HEK293 (cell line): ENCODE measurements at regions not wholly inside any gene's neighbourhood (a gene's known extent, or its start where the extent isn't known, plus 50 kb on each side); places are given as distances from the start of the nearest gene placed in this dataset.

Experiments used
- CTCF ChIA-PET: fragments of 350-600 bp; formaldehyde crosslinking; extraction: SDS; loops from one replicate; lab custom pipeline; 2021; ENCODE audit warnings: antibody characterized with exemption; lab: Yijun Ruan, JAX
- POLR2A ChIA-PET: fragments of 300-600 bp; formaldehyde crosslinking; extraction: SDS; loops from one replicate; lab custom pipeline; 2020; ENCODE audit warnings: antibody characterized with exemption, inconsistent platforms; lab: Yijun Ruan, JAX
- H3K27ac ChIP-seq: fragments of 200-500 bp; sonication (Bioruptor generic); 2 replicates; pipeline ENCODE4 v1.5.1; 2014; ENCODE audit warnings: low read depth, low read length, control low read depth, inconsistent platforms; ENCODE audit errors: extremely low read depth
- H3K36me3 ChIP-seq, 2 experiments: fragments of 200-500 bp in 1 of 2; sonication (Bioruptor generic) in 1 of 2; 1 replicate in 1 of 2; 2 replicates in 1 of 2; pipeline ENCODE4 v1.5.1; 2014 to 2017; ENCODE audit warnings: inconsistent platforms in 2 of 2, low read length in 2 of 2; ENCODE audit not compliant: control insufficient read depth in 2 of 2, insufficient read depth in 1 of 2
- H3K4me1 ChIP-seq: fragments of 200-500 bp; sonication (Bioruptor generic); 2 replicates; pipeline ENCODE4 v1.5.1; 2014; ENCODE audit warnings: mild to moderate bottlenecking, low read length, inconsistent platforms; ENCODE audit not compliant: control insufficient read depth, insufficient read depth
- H3K4me3 ChIP-seq: 2 replicates; pipeline ENCODE4 v1.5.1; 2011; ENCODE audit warnings: low read depth, mild to moderate bottlenecking, control low read depth, low read length, moderate library complexity
- H3K9me3 ChIP-seq: fragments of 200-500 bp; sonication (Bioruptor generic); 2 replicates; pipeline ENCODE4 v1.5.1; 2014; ENCODE audit warnings: low read depth, low read length, inconsistent platforms; ENCODE audit not compliant: control insufficient read depth, insufficient read depth
- FEZF1 ChIP-seq: fragments of 450-650 bp; formaldehyde crosslinking; IDR thresholded peaks from 2 replicates; pipeline ENCODE4 v1.5.1; 2016; ENCODE audit warnings: missing biosample characterization, missing genetic modification characterization
- MYNN ChIP-seq: fragments of 450-650 bp; formaldehyde crosslinking; IDR thresholded peaks from 2 replicates; pipeline ENCODE4 v1.5.1; 2016; ENCODE audit warnings: missing biosample characterization, missing genetic modification characterization, borderline replicate concordance
- TCF7L2 ChIP-seq: IDR thresholded peaks from 2 replicates; pipeline ENCODE4 v1.6.1; 2011; ENCODE audit warnings: low read depth, mild to moderate bottlenecking, inconsistent platforms, low read length, moderate library complexity, borderline replicate concordance
- ZFP37 ChIP-seq: fragments of 450-650 bp; formaldehyde crosslinking; IDR thresholded peaks from 2 replicates; pipeline ENCODE4 v1.5.1; 2016; ENCODE audit warnings: missing biosample characterization, missing genetic modification characterization
- ZIC2 ChIP-seq: fragments of 450-650 bp; formaldehyde crosslinking; IDR thresholded peaks from 2 replicates; pipeline ENCODE4 v1.5.1; 2016; ENCODE audit warnings: missing biosample characterization, missing genetic modification characterization
- ZNF121 ChIP-seq: fragments of 450-650 bp; formaldehyde crosslinking; IDR thresholded peaks from 2 replicates; pipeline ENCODE4 v1.5.1; 2016; ENCODE audit warnings: missing biosample characterization, missing genetic modification characterization
- ZNF155 ChIP-seq: fragments of 450-650 bp; formaldehyde crosslinking; IDR thresholded peaks from 2 replicates; pipeline ENCODE4 v1.5.1; 2016; ENCODE audit warnings: missing biosample characterization, missing genetic modification characterization
- ZNF157 ChIP-seq: fragments of 450-650 bp; formaldehyde crosslinking; IDR thresholded peaks from 2 replicates; pipeline ENCODE4 v1.5.1; 2016; ENCODE audit warnings: missing biosample characterization, missing genetic modification characterization
- ZNF37A ChIP-seq: fragments of 450-650 bp; IDR thresholded peaks from 2 replicates; pipeline ENCODE4 v1.5.1; 2018; ENCODE audit warnings: missing biosample characterization, missing genetic modification characterization
- ZNF544 ChIP-seq: fragments of 450-650 bp; formaldehyde crosslinking; IDR thresholded peaks from 2 replicates; pipeline ENCODE4 v1.5.0; 2017; ENCODE audit warnings: missing biosample characterization, missing genetic modification characterization
- ZNF654 ChIP-seq: fragments of 450-650 bp; formaldehyde crosslinking; IDR thresholded peaks from 2 replicates; pipeline ENCODE4 v1.5.1; 2016; ENCODE audit warnings: low read depth, missing biosample characterization, missing genetic modification characterization
- ZNF701 ChIP-seq: fragments of 450-650 bp; formaldehyde crosslinking; IDR thresholded peaks from 2 replicates; pipeline ENCODE4 v1.5.1; 2016; ENCODE audit warnings: missing biosample characterization, missing genetic modification characterization
- ZNF776 ChIP-seq: fragments of 450-650 bp; formaldehyde crosslinking; IDR thresholded peaks from 2 replicates; pipeline ENCODE4 v1.5.0; 2017; ENCODE audit warnings: missing biosample characterization, missing genetic modification characterization, borderline replicate concordance
- TF ChIP-seq, protein P1 (sequence below): fragments of 450-650 bp; formaldehyde crosslinking; IDR thresholded peaks from 2 replicates; pipeline ENCODE4 v1.5.1; 2017; ENCODE audit warnings: missing biosample characterization, missing genetic modification characterization
- TF ChIP-seq, protein P2 (sequence below): fragments of 450-650 bp; formaldehyde crosslinking; IDR thresholded peaks from 2 replicates; pipeline ENCODE4 v1.5.1; 2016; ENCODE audit warnings: missing biosample characterization, missing genetic modification characterization
- TF ChIP-seq, protein P3 (sequence below): fragments of 450-650 bp; formaldehyde crosslinking; IDR thresholded peaks from 2 replicates; pipeline ENCODE4 v1.5.1; 2016; ENCODE audit warnings: missing biosample characterization, missing genetic modification characterization, borderline replicate concordance
- TF ChIP-seq, protein P4 (sequence below): fragments of 450-650 bp; formaldehyde crosslinking; IDR thresholded peaks from 2 replicates; pipeline ENCODE4 v1.5.1; 2016; ENCODE audit warnings: missing biosample characterization, missing genetic modification characterization
- TF ChIP-seq, protein P5 (sequence below): fragments of 450-650 bp; formaldehyde crosslinking; optimal IDR thresholded peaks from 2 replicates; pipeline ENCODE3; 2016; ENCODE audit warnings: missing biosample characterization, mild to moderate bottlenecking, missing genetic modification characterization
- TF ChIP-seq, protein P6 (sequence below): fragments of 450-650 bp; formaldehyde crosslinking; IDR thresholded peaks from 2 replicates; pipeline ENCODE4 v1.5.1; 2016; ENCODE audit warnings: missing biosample characterization, missing genetic modification characterization

DNA sequence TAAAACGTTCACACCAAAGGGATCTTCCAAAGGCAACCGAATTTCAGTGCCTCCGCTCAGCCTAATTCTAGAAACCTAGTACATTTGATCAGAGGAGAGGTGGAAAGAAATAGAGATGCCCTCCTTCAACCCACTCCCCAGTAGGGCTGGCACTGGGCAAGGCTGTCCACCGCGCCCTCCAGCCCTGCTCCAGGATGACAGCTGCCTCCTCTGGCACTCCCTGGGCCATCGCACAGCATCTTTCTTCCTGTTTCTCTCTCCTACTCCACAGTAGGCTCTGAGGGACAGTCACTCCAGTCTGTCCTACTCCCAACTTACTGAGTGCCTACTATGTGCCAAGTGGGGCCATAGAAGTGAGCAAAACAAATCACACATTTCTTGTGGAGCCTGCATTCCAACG lies 226.2 kb downstream of the SKIDA1 start:
- Histone ChIP-seq H3K27ac (no peak overlapping the region), H3K9me3 (no peaks in the 10 kb centered on the region), H3K36me3 (no peaks in the 10 kb centered on the region), H3K4me3 (no peak overlapping the region), H3K4me1 (peaks cover 8% of the 10 kb centered on the region)
- ChIA-PET POLR2A (no interaction called here), CTCF (no interaction called here)
- TF ChIP-seq ZFP37, result no peak
- no peak for TF ChIP-seq ZNF654 (tag by site-specific recombination)
- TF ChIP-seq ZNF701 (tag by site-specific recombination), result no peak
- TF ChIP-seq ZNF37A (tag by site-specific recombination), result no peak

DNA sequence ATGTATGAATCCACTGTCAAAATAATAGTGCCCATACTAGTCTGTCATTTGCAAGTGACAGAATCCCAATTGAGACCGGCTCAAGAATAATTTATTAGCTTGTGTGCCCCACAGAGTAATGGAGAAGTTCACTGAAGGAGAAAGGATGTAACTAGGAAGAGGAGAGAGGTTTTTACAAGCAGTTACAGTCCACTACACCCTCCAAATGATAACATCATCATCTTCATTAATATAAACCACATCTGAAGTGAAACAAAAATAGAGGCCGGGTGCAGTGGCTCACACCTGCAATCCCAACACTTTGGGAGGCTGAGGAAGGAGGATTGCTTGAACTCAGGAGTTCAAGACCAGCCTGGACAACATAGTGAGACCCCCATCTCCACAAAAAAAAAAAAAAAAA lies 226.8 kb downstream of the SKIDA1 start:
- no peak for TF ChIP-seq ZNF157 (tag by site-specific recombination)
- 0 out of 2 replicates have a peak, but pooled peaks have one; percentile 36 for TF ChIP-seq ZNF121 (tag by site-specific recombination)
- TF ChIP-seq, protein P1, sequence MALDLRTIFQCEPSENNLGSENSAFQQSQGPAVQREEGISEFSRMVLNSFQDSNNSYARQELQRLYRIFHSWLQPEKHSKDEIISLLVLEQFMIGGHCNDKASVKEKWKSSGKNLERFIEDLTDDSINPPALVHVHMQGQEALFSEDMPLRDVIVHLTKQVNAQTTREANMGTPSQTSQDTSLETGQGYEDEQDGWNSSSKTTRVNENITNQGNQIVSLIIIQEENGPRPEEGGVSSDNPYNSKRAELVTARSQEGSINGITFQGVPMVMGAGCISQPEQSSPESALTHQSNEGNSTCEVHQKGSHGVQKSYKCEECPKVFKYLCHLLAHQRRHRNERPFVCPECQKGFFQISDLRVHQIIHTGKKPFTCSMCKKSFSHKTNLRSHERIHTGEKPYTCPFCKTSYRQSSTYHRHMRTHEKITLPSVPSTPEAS (tag by site-specific recombination), result no peak
- ChIA-PET CTCF (no interaction called here), POLR2A (no interaction called here)
- H3K4me3 ChIP-seq, result no peak overlapping the region
- no peaks in the 10 kb centered on the region for H3K36me3 ChIP-seq
- H3K27ac ChIP-seq, result no peak overlapping the region
- no peaks in the 10 kb centered on the region for H3K9me3 ChIP-seq
- H3K4me1 ChIP-seq, result peaks cover 12% of the 10 kb centered on the region

DNA sequence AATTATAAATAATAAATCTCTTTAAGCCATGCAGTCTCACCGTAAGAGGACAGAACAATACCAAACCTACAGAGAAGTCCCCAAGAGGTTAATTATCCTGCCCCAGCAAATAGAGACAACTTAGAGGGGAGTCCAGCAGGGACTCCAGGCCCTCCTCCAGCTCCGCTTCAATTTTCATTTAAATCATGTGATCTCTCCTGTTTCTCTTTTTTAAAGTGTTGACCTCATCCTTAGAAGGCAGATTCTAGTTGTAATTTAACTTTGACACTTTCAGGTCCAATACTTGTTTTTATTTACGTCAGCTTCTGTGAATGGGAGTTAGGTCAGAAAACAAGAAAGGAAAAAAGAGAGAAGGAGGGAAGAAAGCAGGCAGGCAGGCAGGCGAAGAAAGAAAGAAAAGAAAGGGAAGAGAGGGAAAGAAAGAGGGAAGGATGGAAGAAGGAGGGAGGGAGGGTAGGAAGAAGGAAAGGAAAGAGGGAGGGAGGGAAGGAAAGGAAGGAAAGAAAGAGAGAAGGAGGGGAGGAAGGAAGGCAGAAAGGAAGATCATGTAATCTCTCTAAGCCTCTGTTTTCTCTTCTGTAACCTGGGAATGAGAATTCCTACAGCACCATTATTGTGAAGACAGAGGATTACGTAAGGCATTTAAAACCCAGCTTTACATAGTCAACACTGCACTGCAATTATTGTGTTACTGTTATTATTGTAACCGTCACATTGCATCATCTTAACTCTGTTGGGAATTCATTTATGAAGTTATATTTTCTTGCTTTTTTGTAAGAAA lies 227.7 kb downstream of the SKIDA1 start:
- ChIA-PET POLR2A (no interaction called here), CTCF (interaction anchor here (0.6 kb wide), 1 partner anchor 18 kb away, joined by 3 read pairs; no protein-coding TSS in a partner anchor)
- no peak overlapping the region for H3K27ac ChIP-seq
- H3K4me1 ChIP-seq, result peaks cover 18% of the 10 kb centered on the region
- H3K36me3 ChIP-seq, result no peaks in the 10 kb centered on the region
- H3K9me3 ChIP-seq, result no peaks in the 10 kb centered on the region
- no peak overlapping the region for H3K4me3 ChIP-seq
- TF ChIP-seq MYNN (tag by site-specific recombination), result no peak
- TF ChIP-seq, protein P2, sequence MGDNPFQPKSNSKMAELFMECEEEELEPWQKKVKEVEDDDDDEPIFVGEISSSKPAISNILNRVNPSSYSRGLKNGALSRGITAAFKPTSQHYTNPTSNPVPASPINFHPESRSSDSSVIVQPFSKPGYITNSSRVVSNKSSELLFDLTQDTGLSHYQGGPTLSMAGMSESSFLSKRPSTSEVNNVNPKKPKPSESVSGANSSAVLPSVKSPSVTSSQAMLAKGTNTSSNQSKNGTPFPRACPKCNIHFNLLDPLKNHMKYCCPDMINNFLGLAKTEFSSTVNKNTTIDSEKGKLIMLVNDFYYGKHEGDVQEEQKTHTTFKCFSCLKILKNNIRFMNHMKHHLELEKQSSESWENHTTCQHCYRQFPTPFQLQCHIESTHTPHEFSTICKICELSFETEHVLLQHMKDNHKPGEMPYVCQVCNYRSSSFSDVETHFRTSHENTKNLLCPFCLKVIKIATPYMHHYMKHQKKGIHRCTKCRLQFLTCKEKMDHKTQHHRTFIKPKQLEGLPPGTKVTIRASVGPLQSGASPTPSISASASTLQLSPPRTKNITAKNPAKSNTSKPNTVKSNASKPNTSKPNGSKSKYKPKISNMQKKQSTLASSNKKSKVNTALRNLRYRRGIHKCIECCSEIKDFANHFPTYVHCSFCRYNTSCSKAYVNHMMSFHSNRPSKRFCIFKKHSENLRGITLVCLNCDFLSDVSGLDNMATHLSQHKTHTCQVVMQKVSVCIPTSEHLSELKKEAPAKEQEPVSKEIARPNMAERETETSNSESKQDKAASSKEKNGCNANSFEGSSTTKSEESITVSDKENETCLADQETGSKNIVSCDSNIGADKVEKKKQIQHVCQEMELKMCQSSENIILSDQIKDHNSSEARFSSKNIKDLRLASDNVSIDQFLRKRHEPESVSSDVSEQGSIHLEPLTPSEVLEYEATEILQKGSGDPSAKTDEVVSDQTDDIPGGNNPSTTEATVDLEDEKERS (tag by site-specific recombination), result no peak
- TF ChIP-seq, protein P3, sequence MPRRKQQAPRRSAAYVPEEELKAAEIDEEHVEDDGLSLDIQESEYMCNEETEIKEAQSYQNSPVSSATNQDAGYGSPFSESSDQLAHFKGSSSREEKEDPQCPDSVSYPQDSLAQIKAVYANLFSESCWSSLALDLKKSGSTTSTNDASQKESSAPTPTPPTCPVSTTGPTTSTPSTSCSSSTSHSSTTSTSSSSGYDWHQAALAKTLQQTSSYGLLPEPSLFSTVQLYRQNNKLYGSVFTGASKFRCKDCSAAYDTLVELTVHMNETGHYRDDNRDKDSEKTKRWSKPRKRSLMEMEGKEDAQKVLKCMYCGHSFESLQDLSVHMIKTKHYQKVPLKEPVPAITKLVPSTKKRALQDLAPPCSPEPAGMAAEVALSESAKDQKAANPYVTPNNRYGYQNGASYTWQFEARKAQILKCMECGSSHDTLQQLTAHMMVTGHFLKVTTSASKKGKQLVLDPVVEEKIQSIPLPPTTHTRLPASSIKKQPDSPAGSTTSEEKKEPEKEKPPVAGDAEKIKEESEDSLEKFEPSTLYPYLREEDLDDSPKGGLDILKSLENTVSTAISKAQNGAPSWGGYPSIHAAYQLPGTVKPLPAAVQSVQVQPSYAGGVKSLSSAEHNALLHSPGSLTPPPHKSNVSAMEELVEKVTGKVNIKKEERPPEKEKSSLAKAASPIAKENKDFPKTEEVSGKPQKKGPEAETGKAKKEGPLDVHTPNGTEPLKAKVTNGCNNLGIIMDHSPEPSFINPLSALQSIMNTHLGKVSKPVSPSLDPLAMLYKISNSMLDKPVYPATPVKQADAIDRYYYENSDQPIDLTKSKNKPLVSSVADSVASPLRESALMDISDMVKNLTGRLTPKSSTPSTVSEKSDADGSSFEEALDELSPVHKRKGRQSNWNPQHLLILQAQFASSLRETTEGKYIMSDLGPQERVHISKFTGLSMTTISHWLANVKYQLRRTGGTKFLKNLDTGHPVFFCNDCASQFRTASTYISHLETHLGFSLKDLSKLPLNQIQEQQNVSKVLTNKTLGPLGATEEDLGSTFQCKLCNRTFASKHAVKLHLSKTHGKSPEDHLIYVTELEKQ (tag by site-specific recombination), result no peak
- TF ChIP-seq, protein P4, sequence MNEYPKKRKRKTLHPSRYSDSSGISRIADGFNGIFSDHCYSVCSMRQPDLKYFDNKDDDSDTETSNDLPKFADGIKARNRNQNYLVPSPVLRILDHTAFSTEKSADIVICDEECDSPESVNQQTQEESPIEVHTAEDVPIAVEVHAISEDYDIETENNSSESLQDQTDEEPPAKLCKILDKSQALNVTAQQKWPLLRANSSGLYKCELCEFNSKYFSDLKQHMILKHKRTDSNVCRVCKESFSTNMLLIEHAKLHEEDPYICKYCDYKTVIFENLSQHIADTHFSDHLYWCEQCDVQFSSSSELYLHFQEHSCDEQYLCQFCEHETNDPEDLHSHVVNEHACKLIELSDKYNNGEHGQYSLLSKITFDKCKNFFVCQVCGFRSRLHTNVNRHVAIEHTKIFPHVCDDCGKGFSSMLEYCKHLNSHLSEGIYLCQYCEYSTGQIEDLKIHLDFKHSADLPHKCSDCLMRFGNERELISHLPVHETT, result no peak
- TF ChIP-seq ZNF544 (tag by site-specific recombination), result no peak
- peak; percentile 62 for TF ChIP-seq ZIC2 (tag by site-specific recombination)
- TF ChIP-seq, protein P5, sequence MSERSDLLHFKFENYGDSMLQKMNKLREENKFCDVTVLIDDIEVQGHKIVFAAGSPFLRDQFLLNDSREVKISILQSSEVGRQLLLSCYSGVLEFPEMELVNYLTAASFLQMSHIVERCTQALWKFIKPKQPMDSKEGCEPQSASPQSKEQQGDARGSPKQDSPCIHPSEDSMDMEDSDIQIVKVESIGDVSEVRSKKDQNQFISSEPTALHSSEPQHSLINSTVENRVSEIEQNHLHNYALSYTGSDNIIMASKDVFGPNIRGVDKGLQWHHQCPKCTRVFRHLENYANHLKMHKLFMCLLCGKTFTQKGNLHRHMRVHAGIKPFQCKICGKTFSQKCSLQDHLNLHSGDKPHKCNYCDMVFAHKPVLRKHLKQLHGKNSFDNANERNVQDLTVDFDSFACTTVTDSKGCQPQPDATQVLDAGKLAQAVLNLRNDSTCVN (tag by site-specific recombination), result no peak
- no peak for TF ChIP-seq FEZF1
- TF ChIP-seq TCF7L2, result no peak
- TF ChIP-seq ZNF776 (tag by site-specific recombination), result no peak
- TF ChIP-seq, protein P6, sequence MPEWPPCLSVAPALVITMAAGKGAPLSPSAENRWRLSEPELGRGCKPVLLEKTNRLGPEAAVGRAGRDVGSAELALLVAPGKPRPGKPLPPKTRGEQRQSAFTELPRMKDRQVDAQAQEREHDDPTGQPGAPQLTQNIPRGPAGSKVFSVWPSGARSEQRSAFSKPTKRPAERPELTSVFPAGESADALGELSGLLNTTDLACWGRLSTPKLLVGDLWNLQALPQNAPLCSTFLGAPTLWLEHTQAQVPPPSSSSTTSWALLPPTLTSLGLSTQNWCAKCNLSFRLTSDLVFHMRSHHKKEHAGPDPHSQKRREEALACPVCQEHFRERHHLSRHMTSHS (tag by site-specific recombination), result no peak
- no peak for TF ChIP-seq ZNF155 (tag by site-specific recombination)
